ENCODE measurements at regions not wholly inside any gene's neighbourhood (a gene's known extent, or its start where the extent isn't known, plus 50 kb on each side); places are given as distances from the start of the nearest gene placed in this dataset.
A peak's percentile ranks its signal among the peaks of the same experiment; 100 is the strongest.
"Not testable (repeated sequence)": the region's sequence is repeated elsewhere in the genome, so short reads cannot be mapped to it uniquely, and the experiment has no call there.

GRCh38 chr4:56132835-56133234 lies 184.1 kb downstream of the CEP135 start:
- TF ChIP-seq, protein P1, sequence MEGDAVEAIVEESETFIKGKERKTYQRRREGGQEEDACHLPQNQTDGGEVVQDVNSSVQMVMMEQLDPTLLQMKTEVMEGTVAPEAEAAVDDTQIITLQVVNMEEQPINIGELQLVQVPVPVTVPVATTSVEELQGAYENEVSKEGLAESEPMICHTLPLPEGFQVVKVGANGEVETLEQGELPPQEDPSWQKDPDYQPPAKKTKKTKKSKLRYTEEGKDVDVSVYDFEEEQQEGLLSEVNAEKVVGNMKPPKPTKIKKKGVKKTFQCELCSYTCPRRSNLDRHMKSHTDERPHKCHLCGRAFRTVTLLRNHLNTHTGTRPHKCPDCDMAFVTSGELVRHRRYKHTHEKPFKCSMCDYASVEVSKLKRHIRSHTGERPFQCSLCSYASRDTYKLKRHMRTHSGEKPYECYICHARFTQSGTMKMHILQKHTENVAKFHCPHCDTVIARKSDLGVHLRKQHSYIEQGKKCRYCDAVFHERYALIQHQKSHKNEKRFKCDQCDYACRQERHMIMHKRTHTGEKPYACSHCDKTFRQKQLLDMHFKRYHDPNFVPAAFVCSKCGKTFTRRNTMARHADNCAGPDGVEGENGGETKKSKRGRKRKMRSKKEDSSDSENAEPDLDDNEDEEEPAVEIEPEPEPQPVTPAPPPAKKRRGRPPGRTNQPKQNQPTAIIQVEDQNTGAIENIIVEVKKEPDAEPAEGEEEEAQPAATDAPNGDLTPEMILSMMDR (IDR thresholded peaks at IDR 0.05; ENCODE audit: low read length, missing control alignments), result no peak
- no peak for DNase-seq (ENCODE audit: low read depth)
- H3K4me3 ChIP-seq (replicated peaks; ENCODE audit: low read depth, low read length), result no peak overlapping the region

GRCh38 chr4:56132188-56132587 lies 183.4 kb downstream of the CEP135 start:
- DNase-seq (ENCODE audit: low read depth); H3K4me3 ChIP-seq (replicated peaks; ENCODE audit: low read depth, low read length): not testable (repeated sequence)

GRCh38 chr4:56130606-56131155 lies 181.9 kb downstream of the CEP135 start:
- TF ChIP-seq, protein P1 (IDR thresholded peaks at IDR 0.05; ENCODE audit: low read length, missing control alignments), result no peak
- DNase-seq (ENCODE audit: low read depth), result peak; percentile 35

GRCh38 chr4:56129431-56129861 lies 180.7 kb downstream of the CEP135 start:
- TF ChIP-seq, protein P1 (IDR thresholded peaks at IDR 0.05; ENCODE audit: low read length, missing control alignments), result peak; percentile 43
- H3K4me3 ChIP-seq (replicated peaks; ENCODE audit: low read depth, low read length), result no peak overlapping the region
- peak; percentile 58 for DNase-seq (ENCODE audit: low read depth)

More at GRCh38 chr4:56130606-56131155, 181.9 kb downstream of the CEP135 start:
- H3K4me3 ChIP-seq (replicated peaks; ENCODE audit: low read depth, low read length), result no peak overlapping the region

DNA sequence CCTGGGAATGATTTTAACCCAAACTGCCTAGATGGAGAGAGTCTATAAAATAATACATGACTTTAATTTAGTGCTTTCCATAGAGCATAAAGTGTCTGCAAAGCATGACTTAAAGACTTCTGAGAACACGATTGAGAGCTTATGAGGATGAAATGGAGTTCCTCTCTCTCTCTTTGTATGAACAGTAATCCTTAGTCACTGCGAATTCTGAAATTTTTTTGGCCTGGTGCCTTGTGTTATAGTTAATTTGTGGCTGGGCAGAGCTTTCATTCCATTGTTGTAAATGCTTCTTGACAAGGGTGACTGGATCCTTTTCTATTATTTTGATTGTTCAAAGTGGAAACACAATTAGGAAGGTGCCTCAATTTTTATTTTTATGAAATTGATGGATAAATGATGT lies 179.5 kb downstream of the CEP135 start:
- no peak overlapping the region for H3K4me3 ChIP-seq (replicated peaks; ENCODE audit: low read depth, low read length)
- TF ChIP-seq, protein P1 (IDR thresholded peaks at IDR 0.05; ENCODE audit: low read length, missing control alignments), result no peak
- peak; percentile 88 for DNase-seq (ENCODE audit: low read depth)

- peak; percentile 79 for DNase-seq (ENCODE audit: low read depth)
- H3K4me3 ChIP-seq (replicated peaks; ENCODE audit: low read depth, low read length), result no peak overlapping the region
These were observed 179.0 kb downstream of the CEP135 start for GRCh38 chr4:56127716-56128115.

DNA sequence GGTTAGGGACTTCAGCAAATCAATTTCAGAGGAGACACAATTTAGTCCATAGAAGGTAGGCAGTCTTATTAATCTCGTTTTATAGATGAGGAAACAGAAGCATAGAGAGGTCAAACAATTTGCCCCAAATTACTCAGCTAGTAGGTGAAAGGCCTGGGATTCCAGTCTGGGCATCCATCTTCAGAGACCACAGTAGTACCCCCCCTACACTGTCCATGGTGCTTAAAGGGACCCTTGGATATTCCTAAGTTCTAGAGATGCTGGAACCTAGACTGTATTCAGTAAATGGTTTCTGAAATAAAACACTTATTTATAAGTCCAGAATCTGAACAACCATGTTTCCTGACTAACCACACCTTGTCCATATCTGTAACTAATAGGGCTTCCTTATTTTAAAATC lies 174.8 kb downstream of the CEP135 start:
- TF ChIP-seq, protein P1 (IDR thresholded peaks at IDR 0.05; ENCODE audit: low read length, missing control alignments), result no peak
- DNase-seq (ENCODE audit: low read depth), result no peak
- H3K4me3 ChIP-seq (replicated peaks; ENCODE audit: low read depth, low read length), result no peak overlapping the region

More at GRCh38 chr4:56127716-56128115, 179.0 kb downstream of the CEP135 start:
- TF ChIP-seq, protein P1 (IDR thresholded peaks at IDR 0.05; ENCODE audit: low read length, missing control alignments), result no peak

Data from fibroblast of pulmonary artery (primary cell).